ENCODE measurements at regions not wholly inside any gene's neighbourhood (a gene's known extent, or its start where the extent isn't known, plus 50 kb on each side); places are given as distances from the start of the nearest gene placed in this dataset.

- H3K36me3 Mint-ChIP-seq (ENCODE audit: low read depth) = no peaks in the 10 kb centered on the region
- H3K4me3 Mint-ChIP-seq (ENCODE audit: low read depth) = no peak overlapping the region
- H3K4me1 Mint-ChIP-seq (ENCODE audit: low read depth) = no peaks in the 10 kb centered on the region
- intact Hi-C loops (cut with micrococcal nuclease) = no loop called here
- H3K27ac Mint-ChIP-seq = no peak overlapping the region
- H3K27me3 Mint-ChIP-seq (ENCODE audit: low read depth) = no peaks in the 10 kb centered on the region
- no peak for DNase-seq (ENCODE audit: low spot score)
- no peaks in the 10 kb centered on the region for H3K9me3 Mint-ChIP-seq
Measured at GRCh38 chr4:180578175-180578574, 1665.0 kb upstream of the TENM3 start.

GRCh38 chr4:180581061-180581460 is 1662.1 kb upstream of the TENM3 start:
- Mint-ChIP-seq H3K9me3 (no peaks in the 10 kb centered on the region), H3K4me3 (ENCODE audit: low read depth) (no peak overlapping the region), H3K4me1 (ENCODE audit: low read depth) (no peaks in the 10 kb centered on the region), H3K27ac (no peak overlapping the region), H3K27me3 (ENCODE audit: low read depth) (no peaks in the 10 kb centered on the region), H3K36me3 (ENCODE audit: low read depth) (no peaks in the 10 kb centered on the region)
- intact Hi-C loops (cut with micrococcal nuclease) = no loop called here
- DNase-seq (ENCODE audit: low spot score) = no peak

- no peaks in the 10 kb centered on the region for H3K36me3 Mint-ChIP-seq (ENCODE audit: low read depth)
- no peak overlapping the region for H3K4me3 Mint-ChIP-seq (ENCODE audit: low read depth)
- no peaks in the 10 kb centered on the region for H3K9me3 Mint-ChIP-seq
- intact Hi-C loops (cut with micrococcal nuclease) = no loop called here
- no peak for DNase-seq (ENCODE audit: low spot score)
- H3K4me1 Mint-ChIP-seq (ENCODE audit: low read depth) = no peaks in the 10 kb centered on the region
- no peak overlapping the region for H3K27ac Mint-ChIP-seq
- H3K27me3 Mint-ChIP-seq (ENCODE audit: low read depth) = no peaks in the 10 kb centered on the region
Measured at GRCh38 chr4:180587379-180587778, 1655.8 kb upstream of the TENM3 start.

- H3K36me3 Mint-ChIP-seq (ENCODE audit: low read depth) = no peaks in the 10 kb centered on the region
- H3K4me3 Mint-ChIP-seq (ENCODE audit: low read depth) = no peak overlapping the region
- H3K27me3 Mint-ChIP-seq (ENCODE audit: low read depth) = no peaks in the 10 kb centered on the region
- no peak overlapping the region for H3K27ac Mint-ChIP-seq
- no peaks in the 10 kb centered on the region for H3K4me1 Mint-ChIP-seq (ENCODE audit: low read depth)
- intact Hi-C loops (cut with micrococcal nuclease) = no loop called here
- DNase-seq (ENCODE audit: low spot score) = no peak
- H3K9me3 Mint-ChIP-seq = no peaks in the 10 kb centered on the region
Measured at GRCh38 chr4:180589575-180589974, 1653.6 kb upstream of the TENM3 start.

GRCh38 chr4:180596888-180597483 is 1646.2 kb upstream of the TENM3 start:
- intact Hi-C loops (cut with micrococcal nuclease) = no loop called here
- Mint-ChIP-seq H3K27me3 (ENCODE audit: low read depth) (no peaks in the 10 kb centered on the region), H3K9me3 (no peaks in the 10 kb centered on the region), H3K36me3 (ENCODE audit: low read depth) (no peaks in the 10 kb centered on the region), H3K4me1 (ENCODE audit: low read depth) (no peaks in the 10 kb centered on the region), H3K4me3 (ENCODE audit: low read depth) (no peak overlapping the region), H3K27ac (no peak overlapping the region)
- no peak for DNase-seq (ENCODE audit: low spot score)

- H3K27me3 Mint-ChIP-seq (ENCODE audit: low read depth) = no peaks in the 10 kb centered on the region
- H3K9me3 Mint-ChIP-seq = no peaks in the 10 kb centered on the region
- H3K4me1 Mint-ChIP-seq (ENCODE audit: low read depth) = no peaks in the 10 kb centered on the region
- no peaks in the 10 kb centered on the region for H3K36me3 Mint-ChIP-seq (ENCODE audit: low read depth)
- intact Hi-C loops (cut with micrococcal nuclease) = no loop called here
- no peak for DNase-seq (ENCODE audit: low spot score)
- H3K27ac Mint-ChIP-seq = no peak overlapping the region
- H3K4me3 Mint-ChIP-seq (ENCODE audit: low read depth) = no peak overlapping the region
Measured at GRCh38 chr4:180598281-180598680, 1644.9 kb upstream of the TENM3 start.

GRCh38 chr4:180603791-180604190 is 1639.4 kb upstream of the TENM3 start:
- no peaks in the 10 kb centered on the region for H3K36me3 Mint-ChIP-seq (ENCODE audit: low read depth)
- no peak overlapping the region for H3K4me3 Mint-ChIP-seq (ENCODE audit: low read depth)
- H3K9me3 Mint-ChIP-seq = peaks cover 5% of the 10 kb centered on the region
- DNase-seq (ENCODE audit: low spot score) = no peak
- intact Hi-C loops (cut with micrococcal nuclease) = no loop called here
- H3K27ac Mint-ChIP-seq = no peak overlapping the region
- no peaks in the 10 kb centered on the region for H3K4me1 Mint-ChIP-seq (ENCODE audit: low read depth)
- H3K27me3 Mint-ChIP-seq (ENCODE audit: low read depth) = no peaks in the 10 kb centered on the region

- H3K36me3 Mint-ChIP-seq (ENCODE audit: low read depth) = no peaks in the 10 kb centered on the region
- no peaks in the 10 kb centered on the region for H3K4me1 Mint-ChIP-seq (ENCODE audit: low read depth)
- DNase-seq (ENCODE audit: low spot score) = no peak
- no peak overlapping the region for H3K27ac Mint-ChIP-seq
- intact Hi-C loops (cut with micrococcal nuclease) = no loop called here
- no peaks in the 10 kb centered on the region for H3K27me3 Mint-ChIP-seq (ENCODE audit: low read depth)
- H3K4me3 Mint-ChIP-seq (ENCODE audit: low read depth) = no peak overlapping the region
- peaks cover 4% of the 10 kb centered on the region for H3K9me3 Mint-ChIP-seq
Measured at GRCh38 chr4:180610324-180610723, 1632.9 kb upstream of the TENM3 start.

GRCh38 chr4:180615746-180616145 is 1627.5 kb upstream of the TENM3 start:
- Mint-ChIP-seq H3K36me3 (ENCODE audit: low read depth) (no peaks in the 10 kb centered on the region), H3K27ac (no peak overlapping the region), H3K4me1 (ENCODE audit: low read depth) (no peaks in the 10 kb centered on the region), H3K4me3 (ENCODE audit: low read depth) (no peak overlapping the region), H3K9me3 (no peaks in the 10 kb centered on the region), H3K27me3 (ENCODE audit: low read depth) (no peaks in the 10 kb centered on the region)
- intact Hi-C loops (cut with micrococcal nuclease) = no loop called here
- DNase-seq (ENCODE audit: low spot score) = no peak

- no peak for DNase-seq (ENCODE audit: low spot score)
- no peaks in the 10 kb centered on the region for H3K27me3 Mint-ChIP-seq (ENCODE audit: low read depth)
- no peak overlapping the region for H3K4me3 Mint-ChIP-seq (ENCODE audit: low read depth)
- H3K36me3 Mint-ChIP-seq (ENCODE audit: low read depth) = no peaks in the 10 kb centered on the region
- no peak overlapping the region for H3K27ac Mint-ChIP-seq
- no peaks in the 10 kb centered on the region for H3K4me1 Mint-ChIP-seq (ENCODE audit: low read depth)
- H3K9me3 Mint-ChIP-seq = no peaks in the 10 kb centered on the region
- intact Hi-C loops (cut with micrococcal nuclease) = no loop called here
Measured at GRCh38 chr4:180617196-180617595, 1626.0 kb upstream of the TENM3 start.

GRCh38 chr4:180618396-180618795 is 1624.8 kb upstream of the TENM3 start:
- Mint-ChIP-seq H3K4me3 (ENCODE audit: low read depth) (no peak overlapping the region), H3K4me1 (ENCODE audit: low read depth) (no peaks in the 10 kb centered on the region), H3K27me3 (ENCODE audit: low read depth) (no peaks in the 10 kb centered on the region), H3K36me3 (ENCODE audit: low read depth) (no peaks in the 10 kb centered on the region), H3K27ac (no peak overlapping the region), H3K9me3 (no peaks in the 10 kb centered on the region)
- no peak for DNase-seq (ENCODE audit: low spot score)
- intact Hi-C loops (cut with micrococcal nuclease) = no loop called here

- Mint-ChIP-seq H3K4me1 (ENCODE audit: low read depth) (no peaks in the 10 kb centered on the region), H3K4me3 (ENCODE audit: low read depth) (no peak overlapping the region), H3K9me3 (no peaks in the 10 kb centered on the region), H3K36me3 (ENCODE audit: low read depth) (no peaks in the 10 kb centered on the region), H3K27me3 (ENCODE audit: low read depth) (no peaks in the 10 kb centered on the region), H3K27ac (no peak overlapping the region)
- intact Hi-C loops (cut with micrococcal nuclease) = no loop called here
- no peak for DNase-seq (ENCODE audit: low spot score)
Measured at GRCh38 chr4:180619440-180619839, 1623.8 kb upstream of the TENM3 start.

GRCh38 chr4:180622254-180622653 is 1620.9 kb upstream of the TENM3 start:
- Mint-ChIP-seq H3K27ac (no peak overlapping the region), H3K4me3 (ENCODE audit: low read depth) (no peak overlapping the region), H3K36me3 (ENCODE audit: low read depth) (no peaks in the 10 kb centered on the region), H3K4me1 (ENCODE audit: low read depth) (no peaks in the 10 kb centered on the region), H3K27me3 (ENCODE audit: low read depth) (no peaks in the 10 kb centered on the region), H3K9me3 (no peaks in the 10 kb centered on the region)
- DNase-seq (ENCODE audit: low spot score) = no peak
- intact Hi-C loops (cut with micrococcal nuclease) = no loop called here

GRCh38 chr4:180625653-180626052 is 1617.5 kb upstream of the TENM3 start:
- H3K27ac Mint-ChIP-seq = no peak overlapping the region
- DNase-seq (ENCODE audit: low spot score) = no peak
- H3K27me3 Mint-ChIP-seq (ENCODE audit: low read depth) = no peaks in the 10 kb centered on the region
- H3K36me3 Mint-ChIP-seq (ENCODE audit: low read depth) = no peaks in the 10 kb centered on the region
- H3K4me3 Mint-ChIP-seq (ENCODE audit: low read depth) = no peak overlapping the region
- no peaks in the 10 kb centered on the region for H3K4me1 Mint-ChIP-seq (ENCODE audit: low read depth)
- no peaks in the 10 kb centered on the region for H3K9me3 Mint-ChIP-seq
- intact Hi-C loops (cut with micrococcal nuclease) = no loop called here

Data from activated T-helper 2 cell treated with anti-CD3 and anti-CD28 coated beads, Interferon-gamma antibody, Interleukin-2, Interleukin-4, amounts not matched to agents 10 μg/mL and 5 μg/mL and 100 μg/mL, durations not matched to agents 14 hours and 24 hours and 36 hours (primary cell).